K562 (cell line): ENCODE measurements at regions not wholly inside any gene's neighbourhood (a gene's known extent, or its start where the extent isn't known, plus 50 kb on each side); places are given as distances from the start of the nearest gene placed in this dataset.

Experiments
- FOXA1 ChIP-seq: fragments of 450-650 bp; IDR thresholded peaks from 2 replicates; pipeline ENCODE4 v1.6.1; 2016; ENCODE audit warnings: mild to moderate bottlenecking, borderline replicate concordance
- IRF2 ChIP-seq: sonication (generic); formaldehyde crosslinking; IDR thresholded peaks from 2 replicates; pipeline ENCODE4 v1.8.1; 2022; ENCODE audit warnings: mild to moderate bottlenecking, missing genetic modification reagents
- RFX5 ChIP-seq: IDR thresholded peaks from 2 replicates; pipeline ENCODE4 v1.6.1; 2011; ENCODE audit warnings: low read depth, mild to moderate bottlenecking, improper control_type of control experiment, low read length
- TCF7L2 ChIP-seq: fragments of 150-350 bp; IDR thresholded peaks from 2 replicates; pipeline ENCODE4 v1.6.1; 2016; ENCODE audit warnings: low read depth, mild to moderate bottlenecking, low read length, moderate library complexity
- YY1 ChIP-seq, 3 experiments: IDR thresholded peaks; 2 replicates each; pipeline ENCODE4 v1.6.1; 2011; ENCODE audit warnings: low read length in 2 of 3, mild to moderate bottlenecking in 2 of 3, moderate library complexity in 2 of 3, borderline replicate concordance in 1 of 3, control low read depth in 1 of 3, low read depth in 1 of 3; ENCODE audit not compliant: insufficient read depth in 3 of 3, insufficient replicate concordance in 2 of 3, control insufficient read depth in 1 of 3, insufficient read length in 1 of 3; ENCODE audit errors: extremely low read depth in 1 of 3
- ZNF224 ChIP-seq: sonication (generic); formaldehyde crosslinking; IDR thresholded peaks from 2 replicates; pipeline ENCODE4 v1.8.0; 2022; ENCODE audit warnings: mild to moderate bottlenecking, missing genetic modification reagents
- TF ChIP-seq, protein P1 (sequence below): fragments of 250-450 bp; sonication (Bioruptor Pico); IDR thresholded peaks from 2 replicates; pipeline ENCODE4 v1.4.0; 2020; ENCODE audit warnings: mild to moderate bottlenecking
- TF ChIP-seq, protein P2 (sequence below), 2 experiments: fragments of 450-650 bp in 1 of 2; sonication (generic) in 1 of 2; formaldehyde crosslinking in 1 of 2; IDR thresholded peaks; 2 replicates each; pipeline versions ENCODE4 v1.7.1 to v1.9.0; 2016 to 2022; ENCODE audit warnings: inconsistent platforms in 1 of 2, mild to moderate bottlenecking in 1 of 2, missing genetic modification reagents in 1 of 2

DNA sequence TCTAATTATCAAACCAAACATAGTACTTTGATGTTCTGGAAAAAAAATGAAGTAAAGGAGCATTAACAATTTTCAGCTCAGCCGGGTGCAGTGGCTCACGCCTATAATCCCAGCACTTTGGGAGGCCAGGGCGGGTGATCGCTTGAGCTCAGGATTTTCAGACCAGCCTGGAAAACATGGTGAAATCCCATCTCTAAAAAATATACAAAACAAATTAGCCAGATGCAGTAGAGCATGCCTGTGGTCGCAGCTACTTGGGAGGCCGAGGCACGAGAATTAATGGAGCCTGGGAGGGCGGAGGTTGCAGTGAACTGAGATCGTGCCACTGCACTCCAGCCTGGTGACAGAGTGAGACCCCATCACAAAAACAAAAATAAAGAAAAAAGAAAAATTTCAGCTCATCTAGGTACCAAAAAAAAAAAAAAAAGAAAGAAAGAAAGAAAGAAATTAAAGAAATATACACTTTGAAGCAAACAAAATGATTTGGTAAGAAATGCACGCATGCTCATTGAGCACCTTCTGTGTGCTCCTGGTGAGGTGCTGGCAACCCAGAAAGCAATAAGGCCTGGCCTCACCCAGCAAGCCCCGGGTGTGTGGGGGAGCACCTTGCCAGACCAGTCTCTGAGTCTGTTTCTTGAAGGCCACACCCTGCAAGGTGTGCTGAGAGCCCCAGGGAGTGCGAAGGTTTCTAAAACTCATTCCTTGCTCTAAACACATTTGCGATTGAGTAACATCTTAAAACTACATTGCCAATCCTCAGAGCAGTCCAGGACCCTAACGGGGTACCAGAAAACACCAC, 133.5 kb downstream of the TFCP2L1 start:
- TF ChIP-seq, protein P1, sequence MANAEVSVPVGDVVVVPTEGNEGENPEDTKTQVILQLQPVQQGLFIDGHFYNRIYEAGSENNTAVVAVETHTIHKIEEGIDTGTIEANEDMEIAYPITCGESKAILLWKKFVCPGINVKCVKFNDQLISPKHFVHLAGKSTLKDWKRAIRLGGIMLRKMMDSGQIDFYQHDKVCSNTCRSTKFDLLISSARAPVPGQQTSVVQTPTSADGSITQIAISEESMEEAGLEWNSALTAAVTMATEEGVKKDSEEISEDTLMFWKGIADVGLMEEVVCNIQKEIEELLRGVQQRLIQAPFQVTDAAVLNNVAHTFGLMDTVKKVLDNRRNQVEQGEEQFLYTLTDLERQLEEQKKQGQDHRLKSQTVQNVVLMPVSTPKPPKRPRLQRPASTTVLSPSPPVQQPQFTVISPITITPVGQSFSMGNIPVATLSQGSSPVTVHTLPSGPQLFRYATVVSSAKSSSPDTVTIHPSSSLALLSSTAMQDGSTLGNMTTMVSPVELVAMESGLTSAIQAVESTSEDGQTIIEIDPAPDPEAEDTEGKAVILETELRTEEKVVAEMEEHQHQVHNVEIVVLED = no peak
- TF ChIP-seq, protein P2, sequence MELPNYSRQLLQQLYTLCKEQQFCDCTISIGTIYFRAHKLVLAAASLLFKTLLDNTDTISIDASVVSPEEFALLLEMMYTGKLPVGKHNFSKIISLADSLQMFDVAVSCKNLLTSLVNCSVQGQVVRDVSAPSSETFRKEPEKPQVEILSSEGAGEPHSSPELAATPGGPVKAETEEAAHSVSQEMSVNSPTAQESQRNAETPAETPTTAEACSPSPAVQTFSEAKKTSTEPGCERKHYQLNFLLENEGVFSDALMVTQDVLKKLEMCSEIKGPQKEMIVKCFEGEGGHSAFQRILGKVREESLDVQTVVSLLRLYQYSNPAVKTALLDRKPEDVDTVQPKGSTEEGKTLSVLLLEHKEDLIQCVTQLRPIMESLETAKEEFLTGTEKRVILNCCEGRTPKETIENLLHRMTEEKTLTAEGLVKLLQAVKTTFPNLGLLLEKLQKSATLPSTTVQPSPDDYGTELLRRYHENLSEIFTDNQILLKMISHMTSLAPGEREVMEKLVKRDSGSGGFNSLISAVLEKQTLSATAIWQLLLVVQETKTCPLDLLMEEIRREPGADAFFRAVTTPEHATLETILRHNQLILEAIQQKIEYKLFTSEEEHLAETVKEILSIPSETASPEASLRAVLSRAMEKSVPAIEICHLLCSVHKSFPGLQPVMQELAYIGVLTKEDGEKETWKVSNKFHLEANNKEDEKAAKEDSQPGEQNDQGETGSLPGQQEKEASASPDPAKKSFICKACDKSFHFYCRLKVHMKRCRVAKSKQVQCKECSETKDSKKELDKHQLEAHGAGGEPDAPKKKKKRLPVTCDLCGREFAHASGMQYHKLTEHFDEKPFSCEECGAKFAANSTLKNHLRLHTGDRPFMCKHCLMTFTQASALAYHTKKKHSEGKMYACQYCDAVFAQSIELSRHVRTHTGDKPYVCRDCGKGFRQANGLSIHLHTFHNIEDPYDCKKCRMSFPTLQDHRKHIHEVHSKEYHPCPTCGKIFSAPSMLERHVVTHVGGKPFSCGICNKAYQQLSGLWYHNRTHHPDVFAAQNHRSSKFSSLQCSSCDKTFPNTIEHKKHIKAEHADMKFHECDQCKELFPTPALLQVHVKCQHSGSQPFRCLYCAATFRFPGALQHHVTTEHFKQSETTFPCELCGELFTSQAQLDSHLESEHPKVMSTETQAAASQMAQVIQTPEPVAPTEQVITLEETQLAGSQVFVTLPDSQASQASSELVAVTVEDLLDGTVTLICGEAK (IDR thresholded peaks at IDR 0.05) = no peak
- TF ChIP-seq, protein P2 (CRISPR knock-in tag; IDR thresholded peaks at IDR 0.05) = no peak
- TF ChIP-seq TCF7L2 = no peak
- TF ChIP-seq IRF2 = no peak
- no peak for TF ChIP-seq YY1 (IDR thresholded peaks at IDR 0.05; ENCODE audit: borderline replicate concordance in 1 of 3, control insufficient read depth in 1 of 3, extremely low read depth in 1 of 3, insufficient read depth in 3 of 3, insufficient read length in 1 of 3, insufficient replicate concordance in 2 of 3, low read depth in 1 of 3, low read length in 2 of 3)
- no peak for TF ChIP-seq RFX5
- TF ChIP-seq FOXA1 = no peak
- TF ChIP-seq ZNF224 (CRISPR knock-in tag) = no peak
